LoVo (cell line): ENCODE measurements at regions not wholly inside any gene's neighbourhood (a gene's known extent, or its start where the extent isn't known, plus 50 kb on each side); places are given as distances from the start of the nearest gene placed in this dataset.
"Not testable (repeated sequence)": the region's sequence is repeated elsewhere in the genome, so short reads cannot be mapped to it uniquely, and the experiment has no call there.

ENCODE experiments used
- DNase-seq: peaks from one replicate; pipeline ENCODE4 v3.0.0-alpha.2; 2016; ENCODE audit warnings: low spot score

DNA sequence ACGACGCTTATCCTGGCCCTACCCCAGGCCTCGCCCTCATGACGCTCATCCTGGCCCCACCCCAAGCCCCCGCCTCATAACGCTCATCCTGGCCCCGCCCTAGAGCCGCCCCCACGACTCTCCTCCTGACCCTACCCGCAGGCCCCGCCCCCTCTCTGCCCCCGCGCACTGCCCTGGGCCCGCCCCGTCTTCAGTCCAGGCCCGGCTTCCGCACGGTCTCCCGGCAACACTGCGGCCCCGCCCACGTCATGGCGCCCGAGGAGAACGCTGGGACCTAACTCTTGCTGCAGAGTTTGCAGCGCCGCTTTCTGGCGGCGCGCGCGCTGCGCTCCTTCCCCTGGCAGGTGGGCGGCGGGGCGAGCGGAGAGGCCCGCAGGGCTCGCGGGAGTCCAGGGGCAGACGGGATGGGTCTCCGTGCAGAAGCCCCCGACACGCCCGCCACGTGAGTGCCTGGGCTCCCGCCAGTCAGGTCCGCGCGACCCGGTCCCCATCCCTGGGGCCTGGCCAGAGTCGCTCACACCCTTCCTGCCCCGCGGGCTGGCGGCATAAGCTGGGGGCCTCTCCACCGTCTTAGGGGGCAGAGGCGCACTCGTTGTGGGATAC, 52.5 kb upstream of the ROPN1B start:
- DNase-seq: peak; percentile 87

DNA sequence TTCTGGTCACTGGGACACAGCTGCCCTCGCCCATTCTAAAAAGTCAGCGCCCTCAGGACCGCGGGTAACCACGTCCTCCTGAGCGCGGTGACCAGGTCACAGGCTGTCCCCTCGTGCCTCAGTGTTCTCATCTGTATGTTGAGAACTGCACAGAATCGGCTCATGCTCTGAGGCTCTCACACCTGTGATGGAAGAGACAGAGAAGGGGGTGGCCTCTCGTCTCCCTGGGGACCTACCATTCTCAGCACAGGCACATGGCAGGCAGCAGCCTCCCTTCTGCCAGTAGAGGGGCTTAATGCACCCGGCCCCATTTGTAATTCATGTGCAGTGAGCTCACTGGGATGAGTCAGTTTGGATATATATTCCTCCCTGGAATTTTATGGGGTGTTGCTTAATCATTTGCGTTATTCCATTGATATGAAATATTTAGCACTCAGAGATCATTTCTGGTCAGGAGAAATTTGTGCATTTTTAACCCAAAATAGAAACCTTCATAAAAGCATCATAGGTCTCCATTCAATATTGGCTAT, 51.9 kb upstream of the ROPN1B start:
- peak; percentile 34 for DNase-seq

DNA sequence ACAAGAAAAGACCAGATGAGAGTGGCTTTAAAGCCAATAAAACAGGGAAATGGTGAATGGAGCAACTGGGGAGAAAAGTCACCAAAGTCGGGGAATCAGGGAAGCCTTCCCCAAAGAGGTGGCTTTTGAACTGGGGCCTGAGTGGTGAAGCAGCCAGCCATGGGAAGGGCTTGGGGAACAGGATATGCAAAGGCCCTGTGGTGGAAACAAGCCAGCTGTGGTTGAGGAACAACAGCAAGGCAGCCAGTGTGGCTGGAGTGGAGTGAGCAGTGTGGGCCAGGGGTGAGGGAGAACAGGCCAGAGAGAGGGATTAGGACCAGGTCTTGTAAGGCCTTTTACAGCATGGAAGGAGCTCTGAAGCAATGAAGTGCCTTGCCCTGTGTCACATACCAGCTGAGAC, 51.0 kb upstream of the ROPN1B start:
- not testable (repeated sequence) for DNase-seq

DNA sequence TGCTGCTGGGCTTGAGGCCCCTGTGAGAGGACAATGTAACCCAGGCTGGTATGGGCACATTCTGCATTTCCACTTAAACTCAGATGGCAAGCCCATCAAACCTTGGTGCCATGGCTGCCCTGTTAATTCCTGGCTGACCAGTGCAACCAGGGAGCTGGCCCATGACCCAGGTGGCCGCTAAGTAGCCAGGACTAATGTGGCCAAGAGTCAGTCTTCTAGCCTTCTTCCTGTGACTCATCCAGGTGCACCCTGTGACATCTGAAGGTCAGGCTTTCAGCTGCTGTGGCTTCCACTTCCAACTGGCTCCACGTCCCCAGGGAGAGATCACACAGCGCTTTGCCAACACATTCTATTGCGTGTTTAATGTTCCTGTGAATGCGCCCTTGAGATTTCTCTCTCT, 50.5 kb upstream of the ROPN1B start:
- DNase-seq: not testable (repeated sequence)

DNA sequence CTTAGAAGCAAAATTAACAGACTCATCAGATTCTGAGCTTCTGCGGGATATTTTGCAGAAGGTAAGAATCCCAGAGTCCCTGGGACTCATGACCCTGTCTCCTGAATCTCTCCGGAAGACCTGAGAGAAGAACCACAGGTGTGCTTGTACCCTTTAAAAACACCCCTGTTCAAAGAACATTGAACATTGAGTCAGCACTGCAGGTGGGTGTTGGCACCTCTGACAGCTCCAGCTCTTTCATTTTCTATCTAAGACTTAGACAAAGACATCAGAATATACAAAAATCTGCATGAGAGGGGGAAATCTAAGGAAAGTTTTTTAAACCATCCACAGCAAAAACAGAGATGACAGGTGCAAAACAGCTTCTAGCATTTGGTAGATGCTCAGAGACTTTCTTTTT, 50.1 kb upstream of the ROPN1B start:
- not testable (repeated sequence) for DNase-seq
